GM21360 (cell line): ENCODE measurements at regions not wholly inside any gene's neighbourhood (a gene's known extent, or its start where the extent isn't known, plus 50 kb on each side); places are given as distances from the start of the nearest gene placed in this dataset.
A peak's percentile ranks its signal among the peaks of the same experiment; 100 is the strongest.
"Not testable (repeated sequence)": the region's sequence is repeated elsewhere in the genome, so short reads cannot be mapped to it uniquely, and the experiment has no call there.

Experiments used
- ATAC-seq: cut with Tn5 transposase; IDR thresholded peaks from one replicate; pipeline ENCODE4 v1.9.1; 2021; ENCODE audit warnings: mild to moderate bottlenecking, moderate library complexity; ENCODE audit not compliant: unreplicated experiment

GRCh38 chr1:222187566-222188332, 360.2 kb downstream of the HHIPL2 start:
- ATAC-seq: no peak

- no peak for ATAC-seq
These were observed 365.3 kb downstream of the HHIPL2 start for GRCh38 chr1:222182641-222183040.

GRCh38 chr1:222181191-222181590, 366.7 kb downstream of the HHIPL2 start:
- ATAC-seq: no peak

GRCh38 chr1:222177496-222177895, 370.4 kb downstream of the HHIPL2 start:
- ATAC-seq: not testable (repeated sequence)

GRCh38 chr1:222171005-222171404, 376.9 kb downstream of the HHIPL2 start:
- ATAC-seq: peak; percentile 54

- no peak for ATAC-seq
These were observed 379.3 kb downstream of the HHIPL2 start for GRCh38 chr1:222168621-222169020.

- no peak for ATAC-seq
These were observed 380.0 kb downstream of the HHIPL2 start for GRCh38 chr1:222167896-222168295.

- ATAC-seq: no peak
These were observed 380.8 kb downstream of the HHIPL2 start for GRCh38 chr1:222167111-222167510.

GRCh38 chr1:222165629-222166028, 382.3 kb downstream of the HHIPL2 start:
- ATAC-seq: no peak

GRCh38 chr1:222163895-222164294, 384.0 kb downstream of the HHIPL2 start:
- no peak for ATAC-seq

GRCh38 chr1:222161676-222162075, 386.2 kb downstream of the HHIPL2 start:
- ATAC-seq: no peak

GRCh38 chr1:222157612-222158011, 390.3 kb downstream of the HHIPL2 start:
- ATAC-seq: no peak

- ATAC-seq: no peak
These were observed 398.3 kb upstream of the DUSP10 start for GRCh38 chr1:222140206-222140605.

GRCh38 chr1:222138095-222138494, 396.2 kb upstream of the DUSP10 start:
- ATAC-seq: no peak

- ATAC-seq: no peak
These were observed 395.0 kb upstream of the DUSP10 start for GRCh38 chr1:222136869-222137268.

- ATAC-seq: no peak
These were observed 387.2 kb upstream of the DUSP10 start for GRCh38 chr1:222129041-222129440.

- ATAC-seq: no peak
These were observed 385.8 kb upstream of the DUSP10 start for GRCh38 chr1:222127526-222128152.

GRCh38 chr1:222127096-222127495, 385.2 kb upstream of the DUSP10 start:
- no peak for ATAC-seq

- no peak for ATAC-seq
These were observed 384.2 kb upstream of the DUSP10 start for GRCh38 chr1:222126052-222126451.

GRCh38 chr1:222124602-222125001, 382.7 kb upstream of the DUSP10 start:
- ATAC-seq: no peak

GRCh38 chr1:222123111-222123510, 381.2 kb upstream of the DUSP10 start:
- ATAC-seq: no peak

GRCh38 chr1:222117809-222118208, 375.9 kb upstream of the DUSP10 start:
- ATAC-seq: no peak
